ENCODE measurements at regions not wholly inside any gene's neighbourhood (a gene's known extent, or its start where the extent isn't known, plus 50 kb on each side); places are given as distances from the start of the nearest gene placed in this dataset.
A peak's percentile ranks its signal among the peaks of the same experiment; 100 is the strongest.

DNA sequence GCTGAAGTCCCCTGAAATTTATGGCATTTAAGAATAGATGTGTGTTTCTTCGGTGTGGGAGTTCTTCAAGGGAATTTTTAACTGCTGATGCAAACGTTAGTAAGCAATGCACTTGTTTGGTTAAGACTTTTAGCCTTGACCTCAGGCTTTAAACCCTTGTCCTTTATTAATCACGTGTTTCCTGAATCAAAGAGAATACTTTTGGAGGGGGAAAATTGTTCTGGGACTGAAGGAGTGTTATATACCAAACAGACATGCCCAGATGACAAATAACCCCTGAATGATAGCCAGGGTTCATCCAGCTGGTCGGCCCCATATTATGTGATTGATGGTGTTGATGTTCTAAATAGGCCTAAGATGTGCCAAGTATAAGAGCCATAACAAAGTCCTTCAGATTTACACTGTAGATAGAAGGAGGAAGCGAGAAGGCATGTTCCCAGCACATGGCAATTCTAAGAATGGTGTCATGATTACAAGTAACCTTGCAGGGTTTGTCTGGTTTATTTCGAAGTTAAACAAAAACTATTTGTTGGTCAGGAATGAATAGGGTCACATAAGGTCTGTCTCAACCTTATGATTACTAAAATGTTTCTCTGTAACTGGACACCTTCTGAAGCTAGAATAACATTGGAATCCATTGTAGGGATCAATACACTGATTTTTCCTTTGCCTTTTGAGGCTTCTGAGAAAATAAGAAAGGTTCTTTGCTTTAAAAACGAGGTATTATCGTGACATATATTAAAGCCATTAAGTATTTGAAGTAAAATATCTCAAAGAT lies 124.2 kb upstream of the SEM1 start:
- no peak for DNase-seq (ENCODE audit: low read depth in 1 of 2, low spot score in 1 of 2)
- Histone ChIP-seq H3K4me3 (replicated peaks; ENCODE audit: insufficient read depth, low read length) (no peak overlapping the region), H3K27ac (replicated peaks) (no peak overlapping the region), H3K27me3 (ENCODE audit: insufficient read depth, poor library complexity, severe bottlenecking) (peaks cover 3% of the 10 kb centered on the region)
- no peak for TF ChIP-seq CTCF (IDR thresholded peaks at IDR 0.05; ENCODE audit: insufficient read depth, low read length)
- TF ChIP-seq REST (IDR thresholded peaks at IDR 0.05; ENCODE audit: insufficient replicate concordance, low read depth), result no peak
- TF ChIP-seq POLR2AphosphoS5 (IDR thresholded peaks at IDR 0.05; ENCODE audit: low read depth), result no peak
- TF ChIP-seq GABPA (IDR thresholded peaks at IDR 0.05; ENCODE audit: low read depth), result no peak
- no peak for TF ChIP-seq SPI1 (IDR thresholded peaks at IDR 0.05; ENCODE audit: borderline replicate concordance, low read depth)

DNA sequence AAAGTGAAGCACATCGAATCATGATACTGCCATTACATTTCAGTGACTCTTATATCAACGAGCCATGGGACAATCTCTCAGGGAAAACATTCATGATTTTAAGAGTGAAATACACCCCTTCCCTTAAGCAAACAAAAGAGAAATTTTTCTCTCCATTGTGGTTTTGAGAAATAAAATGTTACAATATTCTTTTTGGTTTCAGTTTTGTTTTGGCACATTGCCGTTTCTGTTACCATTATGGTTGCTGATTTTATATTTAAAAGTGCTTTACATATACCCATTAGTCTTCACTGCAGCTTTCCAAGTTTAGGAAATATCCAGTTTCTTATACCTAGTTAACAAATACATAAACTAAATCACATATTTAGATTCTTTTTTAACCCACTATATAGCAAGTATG lies 126.8 kb upstream of the SEM1 start:
- no peak for TF ChIP-seq CTCF (IDR thresholded peaks at IDR 0.05; ENCODE audit: insufficient read depth, low read length)
- no peak for TF ChIP-seq GABPA (IDR thresholded peaks at IDR 0.05; ENCODE audit: low read depth)
- no peak for TF ChIP-seq REST (IDR thresholded peaks at IDR 0.05; ENCODE audit: insufficient replicate concordance, low read depth)
- no peak for TF ChIP-seq POLR2AphosphoS5 (IDR thresholded peaks at IDR 0.05; ENCODE audit: low read depth)
- TF ChIP-seq SPI1 (IDR thresholded peaks at IDR 0.05; ENCODE audit: borderline replicate concordance, low read depth), result no peak
- Histone ChIP-seq H3K27me3 (ENCODE audit: insufficient read depth, poor library complexity, severe bottlenecking) (no peaks in the 10 kb centered on the region), H3K4me3 (replicated peaks; ENCODE audit: insufficient read depth, low read length) (no peak overlapping the region), H3K27ac (replicated peaks) (no peak overlapping the region)
- DNase-seq (ENCODE audit: low read depth in 1 of 2, low spot score in 1 of 2), result no peak

- H3K27me3 ChIP-seq (ENCODE audit: insufficient read depth, poor library complexity, severe bottlenecking), result no peaks in the 10 kb centered on the region
- H3K27ac ChIP-seq (replicated peaks), result no peak overlapping the region
- H3K4me3 ChIP-seq (replicated peaks; ENCODE audit: insufficient read depth, low read length), result no peak overlapping the region
- DNase-seq (ENCODE audit: low read depth in 1 of 2, low spot score in 1 of 2), result peak in 1 of 2 experiments; percentile 26
- TF ChIP-seq CTCF (IDR thresholded peaks at IDR 0.05; ENCODE audit: insufficient read depth, low read length) (no peak), POLR2AphosphoS5 (IDR thresholded peaks at IDR 0.05; ENCODE audit: low read depth) (no peak), REST (IDR thresholded peaks at IDR 0.05; ENCODE audit: insufficient replicate concordance, low read depth) (no peak), SPI1 (IDR thresholded peaks at IDR 0.05; ENCODE audit: borderline replicate concordance, low read depth) (peak; percentile 48; the same call in 1 of the 2 replicates), GABPA (IDR thresholded peaks at IDR 0.05; ENCODE audit: low read depth) (no peak)
Measured at GRCh38 chr7:96837593-96837992, 127.9 kb upstream of the SEM1 start.

All from HL-60 (cell line).